HepG2 (cell line): ENCODE measurements at regions not wholly inside any gene's neighbourhood (a gene's known extent, or its start where the extent isn't known, plus 50 kb on each side); places are given as distances from the start of the nearest gene placed in this dataset.

ENCODE experiments used
- ATAC-seq: fragments of 200-7000 bp; cut with Tn5 transposase; 3 replicates; pipeline ENCODE4 v1.9.1; 2020; ENCODE audit warnings: mild to moderate bottlenecking, moderate library complexity
- BruUV-seq: library from RNA; stranded (reverse); fragments of 400-500 nt; replicated peaks from 2 replicates; lab custom pipeline; 2021; lab: Mats Ljungman, UMichigan
- CTCF ChIA-PET: fragments of 300-600 bp; formaldehyde crosslinking; extraction: SDS; loops from one replicate; lab custom pipeline; 2021; ENCODE audit warnings: low total read pairs, inconsistent platforms, low intra/inter-chr PET ratio; lab: Yijun Ruan, JAX
- POLR2A ChIA-PET: fragments of 350-600 bp; sonication (Branson Sonifier 250); formaldehyde crosslinking; loops from one replicate; lab custom pipeline; 2020; ENCODE audit warnings: antibody characterized with exemption, inconsistent platforms; lab: Yijun Ruan, JAX
- DNase-seq: peaks from one replicate; pipeline ENCODE4 v3.0.0-alpha.2; 2015; ENCODE audit warnings: low spot score
- FAIRE-seq: peaks from 3 replicates; lab custom pipeline; 2011; peaks lifted over from hg19 to GRCh38; lab: Jason Lieb, UNC
- H2AFZ ChIP-seq: one replicate; pipeline ENCODE4 v1.6.1; 2011; ENCODE audit warnings: low read length, inconsistent platforms
- H3K27ac ChIP-seq: fragments of 300-600 bp; 3 replicates; pipeline ENCODE4 v1.8.0; 2011; ENCODE audit warnings: mixed run types, mild to moderate bottlenecking, mixed read lengths, low read length, inconsistent platforms; ENCODE audit not compliant: insufficient read depth; ENCODE audit errors: extremely low read length
- H3K27me3 ChIP-seq, 2 experiments: fragments of 200-600 bp in 1 of 2; 2 replicates in 1 of 2; 3 replicates in 1 of 2; pipeline versions ENCODE4 v1.6.0 to v1.8.0; 2011; ENCODE audit warnings: low read length in 2 of 2, mild to moderate bottlenecking in 2 of 2, moderate library complexity in 2 of 2, inconsistent platforms in 1 of 2; ENCODE audit not compliant: insufficient read depth in 2 of 2, control insufficient read depth in 1 of 2
- H3K36me3 ChIP-seq, 2 experiments: fragments of 200-600 bp in 1 of 2; replicated peaks in 1 of 2; 2 replicates in 1 of 2; 3 replicates in 1 of 2; pipeline versions ENCODE4 v1.5.1 to v1.8.0; 2011; ENCODE audit warnings: low read length in 2 of 2, inconsistent platforms in 1 of 2; ENCODE audit not compliant: insufficient read depth in 2 of 2, control insufficient read depth in 1 of 2
- H3K4me1 ChIP-seq: 2 replicates; pipeline ENCODE4 v1.5.1; 2012; ENCODE audit warnings: low read length, inconsistent platforms; ENCODE audit not compliant: insufficient read depth
- H3K4me2 ChIP-seq: 2 replicates; pipeline ENCODE4 v1.6.0; 2011; ENCODE audit warnings: low read depth, low read length, inconsistent platforms
- H3K4me3 ChIP-seq, 3 experiments: fragments of 200-600 bp in 1 of 3; sonication (generic), shearing (Covaris generic) in 1 of 3; replicated peaks in 1 of 3; 2 replicates each; pipeline ENCODE4 v1.5.1; 2011 to 2016; ENCODE audit warnings: low read length in 3 of 3, inconsistent platforms in 2 of 3, low read depth in 2 of 3, mild to moderate bottlenecking in 2 of 3, control low read depth in 1 of 3, mixed read lengths in 1 of 3; ENCODE audit not compliant: insufficient read depth in 1 of 3
- H3K79me2 ChIP-seq: one replicate; pipeline ENCODE4 v1.6.1; 2011; ENCODE audit warnings: low read length, inconsistent platforms; ENCODE audit not compliant: insufficient read depth
- H3K9ac ChIP-seq: 2 replicates; pipeline ENCODE4 v1.6.0; 2011; ENCODE audit warnings: mild to moderate bottlenecking, low read depth, low read length, inconsistent platforms; ENCODE audit not compliant: insufficient read depth
- H3K9me3 ChIP-seq: 2 replicates; pipeline ENCODE4 v1.5.1; 2012; ENCODE audit warnings: mild to moderate bottlenecking, low read length
- H4K20me1 ChIP-seq: 2 replicates; pipeline ENCODE4 v1.6.0; 2011; ENCODE audit warnings: inconsistent platforms, mild to moderate bottlenecking, low read length, moderate library complexity; ENCODE audit not compliant: insufficient read depth
- ARHGAP35 ChIP-seq: sonication (generic); formaldehyde crosslinking; IDR thresholded peaks from 2 replicates; pipeline ENCODE4 v1.9.0; 2022; ENCODE audit warnings: mild to moderate bottlenecking, inconsistent platforms, moderate library complexity, missing genetic modification reagents, borderline replicate concordance
- CREB3 ChIP-seq: sonication (generic); formaldehyde crosslinking; IDR thresholded peaks from 2 replicates; pipeline ENCODE4 v1.5.0; 2020; ENCODE audit warnings: missing genetic modification reagents
- HNRNPH1 ChIP-seq: fragments of 200-400 bp; formaldehyde crosslinking; optimal IDR thresholded peaks from 2 replicates; pipeline ENCODE3; 2017; ENCODE audit warnings: mild to moderate bottlenecking, low read depth, low read length
- IKZF4 ChIP-seq: sonication (generic); formaldehyde crosslinking; IDR thresholded peaks from 2 replicates; pipeline ENCODE4 v1.5.1; 2020; ENCODE audit warnings: borderline replicate concordance, mild to moderate bottlenecking, low read depth, missing genetic modification reagents; ENCODE audit errors: not compliant biosample characterization
- SSRP1 ChIP-seq: IDR thresholded peaks from 2 replicates; pipeline ENCODE4 v1.6.1; 2016; ENCODE audit warnings: control low read depth
- TAF1 ChIP-seq: sonication (generic); formaldehyde crosslinking; IDR thresholded peaks from 2 replicates; pipeline ENCODE4 v1.4.0; 2020; ENCODE audit warnings: missing genetic modification reagents
- TCF7L2 ChIP-seq: IDR thresholded peaks from 2 replicates; pipeline ENCODE4 v1.6.1; 2011; ENCODE audit warnings: mild to moderate bottlenecking, low read depth, low read length, moderate library complexity
- ZKSCAN8 ChIP-seq: IDR thresholded peaks from 2 replicates; pipeline ENCODE4 v1.6.1; 2016; ENCODE audit warnings: borderline replicate concordance, missing genetic modification reagents, missing compliant biosample characterization
- ZNF292 ChIP-seq: sonication (generic); formaldehyde crosslinking; IDR thresholded peaks from 2 replicates; pipeline ENCODE4 v1.8.1; 2022; ENCODE audit warnings: mild to moderate bottlenecking, low read depth, missing genetic modification reagents, borderline replicate concordance
- ZNF670 ChIP-seq: sonication (generic); formaldehyde crosslinking; IDR thresholded peaks from 2 replicates; pipeline ENCODE4 v1.8.0; 2022; ENCODE audit warnings: mild to moderate bottlenecking, missing genetic modification reagents, borderline replicate concordance
- ZNF724P ChIP-seq: sonication (generic); formaldehyde crosslinking; IDR thresholded peaks from 2 replicates; pipeline ENCODE4 v1.8.0; 2022; ENCODE audit warnings: missing genetic modification reagents, borderline replicate concordance
- WGBS: methylation state at CpG from one replicate; pipeline ENCODE4 v1.1.6; 2017; ENCODE audit warnings: low lambda C conversion rate; 5-methylcytosine and 5-hydroxymethylcytosine counted together
- in situ Hi-C: cut with HindIII; loops from 2 replicates; pipeline ENCODE4 v1.10.0; 2017; ENCODE audit warnings: low pct_unique_long_range_greater_than_20kb; ENCODE audit not compliant: extremely low pct_ligation_motif_present
- intact Hi-C: fragments of 100-400 bp; cut with micrococcal nuclease; formaldehyde crosslinking; loops from one replicate; pipeline ENCODE4 v1.10.0; 2022; ENCODE audit not compliant: unreplicated experiment
- TF ChIP-seq, protein P1 (sequence below): sonication (generic); formaldehyde crosslinking; IDR thresholded peaks from 2 replicates; pipeline ENCODE4 v1.4.0; 2020; ENCODE audit warnings: missing genetic modification reagents

DNA sequence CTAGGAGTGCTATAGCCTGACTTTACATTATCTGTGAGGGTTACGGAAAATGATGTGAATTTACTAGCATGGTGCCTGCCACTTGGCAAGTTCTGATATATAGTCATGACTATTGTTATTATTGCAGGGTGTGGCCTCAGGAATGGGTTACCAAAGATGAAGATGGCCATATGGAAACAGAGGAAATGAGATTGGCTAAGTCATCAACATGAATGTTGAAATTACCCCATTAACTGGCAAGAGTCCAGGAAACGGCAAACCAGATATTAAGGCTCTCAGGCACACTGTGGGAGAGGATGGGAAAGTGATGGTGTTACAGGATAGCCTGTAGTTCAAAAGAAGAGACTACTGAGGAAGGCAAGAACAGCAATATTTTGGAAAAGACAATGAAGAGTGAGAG lies 183.3 kb downstream of the KCNRG start (continued):
- TF ChIP-seq, protein P1, sequence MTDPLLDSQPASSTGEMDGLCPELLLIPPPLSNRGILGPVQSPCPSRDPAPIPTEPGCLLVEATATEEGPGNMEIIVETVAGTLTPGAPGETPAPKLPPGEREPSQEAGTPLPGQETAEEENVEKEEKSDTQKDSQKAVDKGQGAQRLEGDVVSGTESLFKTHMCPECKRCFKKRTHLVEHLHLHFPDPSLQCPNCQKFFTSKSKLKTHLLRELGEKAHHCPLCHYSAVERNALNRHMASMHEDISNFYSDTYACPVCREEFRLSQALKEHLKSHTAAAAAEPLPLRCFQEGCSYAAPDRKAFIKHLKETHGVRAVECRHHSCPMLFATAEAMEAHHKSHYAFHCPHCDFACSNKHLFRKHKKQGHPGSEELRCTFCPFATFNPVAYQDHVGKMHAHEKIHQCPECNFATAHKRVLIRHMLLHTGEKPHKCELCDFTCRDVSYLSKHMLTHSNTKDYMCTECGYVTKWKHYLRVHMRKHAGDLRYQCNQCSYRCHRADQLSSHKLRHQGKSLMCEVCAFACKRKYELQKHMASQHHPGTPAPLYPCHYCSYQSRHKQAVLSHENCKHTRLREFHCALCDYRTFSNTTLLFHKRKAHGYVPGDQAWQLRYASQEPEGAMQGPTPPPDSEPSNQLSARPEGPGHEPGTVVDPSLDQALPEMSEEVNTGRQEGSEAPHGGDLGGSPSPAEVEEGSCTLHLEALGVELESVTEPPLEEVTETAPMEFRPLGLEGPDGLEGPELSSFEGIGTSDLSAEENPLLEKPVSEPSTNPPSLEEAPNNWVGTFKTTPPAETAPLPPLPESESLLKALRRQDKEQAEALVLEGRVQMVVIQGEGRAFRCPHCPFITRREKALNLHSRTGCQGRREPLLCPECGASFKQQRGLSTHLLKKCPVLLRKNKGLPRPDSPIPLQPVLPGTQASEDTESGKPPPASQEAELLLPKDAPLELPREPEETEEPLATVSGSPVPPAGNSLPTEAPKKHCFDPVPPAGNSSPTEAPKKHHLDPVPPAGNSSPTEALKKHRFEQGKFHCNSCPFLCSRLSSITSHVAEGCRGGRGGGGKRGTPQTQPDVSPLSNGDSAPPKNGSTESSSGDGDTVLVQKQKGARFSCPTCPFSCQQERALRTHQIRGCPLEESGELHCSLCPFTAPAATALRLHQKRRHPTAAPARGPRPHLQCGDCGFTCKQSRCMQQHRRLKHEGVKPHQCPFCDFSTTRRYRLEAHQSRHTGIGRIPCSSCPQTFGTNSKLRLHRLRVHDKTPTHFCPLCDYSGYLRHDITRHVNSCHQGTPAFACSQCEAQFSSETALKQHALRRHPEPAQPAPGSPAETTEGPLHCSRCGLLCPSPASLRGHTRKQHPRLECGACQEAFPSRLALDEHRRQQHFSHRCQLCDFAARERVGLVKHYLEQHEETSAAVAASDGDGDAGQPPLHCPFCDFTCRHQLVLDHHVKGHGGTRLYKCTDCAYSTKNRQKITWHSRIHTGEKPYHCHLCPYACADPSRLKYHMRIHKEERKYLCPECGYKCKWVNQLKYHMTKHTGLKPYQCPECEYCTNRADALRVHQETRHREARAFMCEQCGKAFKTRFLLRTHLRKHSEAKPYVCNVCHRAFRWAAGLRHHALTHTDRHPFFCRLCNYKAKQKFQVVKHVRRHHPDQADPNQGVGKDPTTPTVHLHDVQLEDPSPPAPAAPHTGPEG = no peak
- no peak for TF ChIP-seq TAF1 (CRISPR knock-in tag)
- no peak for TF ChIP-seq ZNF670 (CRISPR knock-in tag)
- no peak for TF ChIP-seq ZKSCAN8 (CRISPR knock-in tag)
- TF ChIP-seq CREB3 (CRISPR knock-in tag) = no peak
- no peak for TF ChIP-seq TCF7L2
- TF ChIP-seq, all 625 proteins: peak for 0

DNA sequence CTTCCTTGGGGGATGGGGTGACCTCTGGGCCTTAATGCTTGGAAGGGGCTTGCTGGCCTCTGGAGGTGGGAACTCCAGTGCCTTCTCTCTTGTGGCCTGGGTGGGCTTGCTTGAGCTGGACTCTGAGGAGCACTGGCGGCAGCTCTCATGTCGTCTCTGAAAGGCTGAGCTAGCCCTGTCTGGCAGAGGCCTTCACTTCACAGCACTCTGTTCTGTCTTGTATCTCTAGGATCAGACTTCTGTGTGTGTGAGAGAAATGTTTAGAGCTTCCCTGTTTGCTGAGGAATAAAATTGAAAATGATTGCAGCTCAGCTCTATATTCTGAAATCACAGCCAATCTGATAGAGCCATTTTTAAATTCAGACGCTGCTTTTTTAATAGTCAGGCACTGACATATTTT lies 185.3 kb downstream of the KCNRG start:
- in situ Hi-C loops (no loop called here), intact Hi-C loops (no loop called here)
- H4K20me1 ChIP-seq = peaks cover 4% of the 10 kb centered on the region; the same call in 1 of the 2 replicates
- H3K79me2 ChIP-seq = peaks cover 65% of the 10 kb centered on the region
- FAIRE-seq = no peak
- DNase-seq = no peak
- H3K4me1 ChIP-seq = peaks cover 10% of the 10 kb centered on the region; the same call in 1 of the 2 replicates
- H3K4me2 ChIP-seq = no peak overlapping the region
- H3K9ac ChIP-seq = no peak overlapping the region
- 99% methylated on average over 3 of the region's 3 CpGs for WGBS
- H3K36me3 ChIP-seq = peaks cover 2 to 35% of the 10 kb centered on the region in 2 experiments; a peak in 4 of 5 replicates
- ChIA-PET POLR2A (interaction anchor here (1.2 kb wide), 1 partner anchor 13 kb away, joined by 3 read pairs; no protein-coding TSS in a partner anchor), CTCF (no interaction called here)
- TF ChIP-seq HNRNPH1 (no peak), SSRP1 (CRISPR knock-in tag) (no peak), IKZF4 (CRISPR knock-in tag) (no peak), ZNF292 (CRISPR knock-in tag) (no peak), ZNF724P (CRISPR knock-in tag) (no peak), ARHGAP35 (CRISPR knock-in tag) (no peak)
- ATAC-seq = no peak
- H3K4me3 ChIP-seq = no peak overlapping the region
- no peaks in the 10 kb centered on the region for H3K9me3 ChIP-seq
- no peak overlapping the region for H3K27ac ChIP-seq
- no peak overlapping the region for H2AFZ ChIP-seq
- H3K27me3 ChIP-seq = no peaks in the 10 kb centered on the region
- no TSS peak for BruUV-seq
